ENCODE measurements at regions not wholly inside any gene's neighbourhood (a gene's known extent, or its start where the extent isn't known, plus 50 kb on each side); places are given as distances from the start of the nearest gene placed in this dataset.
"Not testable (repeated sequence)": the region's sequence is repeated elsewhere in the genome, so short reads cannot be mapped to it uniquely, and the experiment has no call there.

GRCh38 chr2:131633827-131634695, 106.4 kb downstream of the CCDC74A start:
- ATAC-seq; DNase-seq (ENCODE audit: missing footprints); intact Hi-C loops (cut with DNase I): not testable (repeated sequence)

DNA sequence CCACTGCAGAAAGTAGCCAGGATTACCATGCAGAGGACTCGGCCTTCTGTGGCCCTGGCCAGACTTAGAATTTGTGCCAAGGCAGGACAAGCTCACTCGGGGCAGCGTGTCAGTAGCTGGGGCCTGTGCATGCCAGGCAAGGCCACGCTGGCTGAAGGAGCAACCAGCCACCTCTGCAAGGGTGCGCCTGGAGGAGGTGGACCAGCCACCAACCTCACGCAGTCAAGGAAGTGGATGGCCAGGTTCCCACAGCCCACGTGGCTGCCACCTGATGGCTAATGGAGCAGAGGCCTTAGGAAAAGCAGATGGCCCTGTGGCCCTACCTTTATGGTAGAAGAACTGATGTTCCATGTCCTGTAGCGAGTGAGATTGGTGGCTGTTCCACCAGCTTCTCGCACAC, 107.9 kb downstream of the CCDC74A start:
- no peak for ATAC-seq
- no peak for DNase-seq (ENCODE audit: missing footprints)
- intact Hi-C loops (cut with DNase I): no loop called here

- intact Hi-C loops (cut with DNase I); ATAC-seq; DNase-seq (ENCODE audit: missing footprints): not testable (repeated sequence)
Observed at GRCh38 chr2:131636704-131637308, 109.1 kb downstream of the CCDC74A start.

DNA sequence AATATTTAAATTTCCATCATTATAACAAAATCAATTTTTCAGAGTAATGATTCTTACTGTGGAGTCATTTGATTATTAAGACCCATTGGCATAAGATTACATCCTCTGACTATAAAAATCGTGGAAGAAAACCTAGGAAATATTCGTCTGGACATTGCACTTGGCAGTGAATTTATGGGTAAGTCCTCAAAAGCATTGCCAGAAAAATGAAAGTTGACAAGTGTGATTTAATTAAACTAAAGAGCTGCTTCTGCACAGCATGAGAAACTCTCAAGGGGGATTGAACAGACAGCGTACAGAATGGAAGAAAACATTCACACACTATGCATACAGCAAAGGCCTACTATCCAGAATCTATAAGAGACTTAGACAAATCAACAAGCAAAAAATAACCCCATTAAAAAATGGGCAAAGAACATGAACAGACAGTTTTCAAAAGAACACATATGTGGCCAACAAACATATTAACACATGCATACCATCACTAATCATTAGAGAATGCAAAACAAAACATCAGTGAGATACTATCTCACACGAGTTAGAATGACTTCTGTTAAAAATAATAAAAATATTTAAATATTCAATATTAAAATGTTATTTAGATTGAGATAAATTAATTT, 111.4 kb downstream of the CCDC74A start:
- ATAC-seq; DNase-seq (ENCODE audit: missing footprints); intact Hi-C loops (cut with DNase I): not testable (repeated sequence)

DNA sequence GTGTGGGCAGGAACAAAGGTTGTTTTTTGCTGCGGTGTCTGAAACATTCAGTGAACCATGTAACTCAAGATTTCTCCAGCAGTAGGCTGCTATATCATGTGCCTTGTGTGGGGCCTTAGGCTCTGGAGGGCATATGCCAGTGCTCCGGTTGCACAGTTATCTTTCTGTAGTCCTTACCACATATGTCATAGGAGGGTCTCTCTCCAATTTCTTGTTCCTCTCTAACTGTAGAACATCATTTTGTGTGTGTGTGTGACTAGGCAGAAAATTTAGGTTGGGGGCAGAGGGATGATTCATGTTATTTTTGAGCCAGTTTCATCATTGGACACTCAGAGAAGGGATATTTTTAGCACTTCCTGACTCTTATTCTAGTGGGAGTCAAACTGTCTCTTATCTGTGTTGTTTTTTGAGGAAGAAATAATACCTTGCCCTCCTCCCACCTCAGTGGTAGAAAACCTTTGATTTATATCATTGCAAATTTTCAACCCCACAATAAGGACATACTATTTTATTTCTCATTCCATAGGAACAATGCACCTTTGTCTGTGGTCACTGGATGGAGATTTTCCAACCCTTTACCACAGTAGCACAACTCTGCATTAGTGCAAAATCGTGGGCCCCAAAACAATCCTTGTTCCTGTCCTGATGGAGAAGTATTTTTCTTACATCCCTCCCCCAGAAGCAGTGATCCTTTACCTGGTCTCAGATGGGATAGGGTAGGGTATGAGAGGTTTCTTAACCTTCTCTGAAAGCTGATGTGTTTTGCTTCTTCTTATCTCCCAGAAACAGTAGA, 113.9 kb downstream of the CCDC74A start:
- intact Hi-C loops (cut with DNase I): no loop called here
- no peak for ATAC-seq
- DNase-seq (ENCODE audit: missing footprints): no peak

DNA sequence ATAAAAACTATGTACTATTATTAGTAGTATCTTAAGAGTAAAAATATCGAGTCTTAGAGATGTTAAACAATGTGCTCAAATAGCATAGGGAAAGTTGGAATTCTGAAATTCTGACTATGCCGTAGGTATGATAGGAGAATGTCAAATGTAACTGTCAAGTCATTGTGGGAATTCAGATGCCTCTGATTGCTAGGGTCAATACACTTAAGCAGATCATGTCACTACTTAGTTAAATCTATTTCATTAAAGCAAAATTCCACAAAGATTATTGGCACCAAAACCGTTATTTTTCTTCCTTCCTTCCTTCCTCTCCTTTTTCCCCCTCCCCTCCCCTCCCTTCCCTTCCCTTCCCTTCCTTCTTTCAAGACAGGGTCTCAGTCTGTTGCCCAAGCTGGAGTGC, 115.5 kb downstream of the CCDC74A start:
- ATAC-seq; intact Hi-C loops (cut with DNase I); DNase-seq (ENCODE audit: missing footprints): not testable (repeated sequence)

GRCh38 chr2:131645177-131645765, 117.6 kb downstream of the CCDC74A start:
- DNase-seq (ENCODE audit: missing footprints) (no peak), ATAC-seq (no peak)
- intact Hi-C loops (cut with DNase I): no loop called here

GRCh38 chr2:131646220-131646619, 118.5 kb downstream of the CCDC74A start:
- intact Hi-C loops (cut with DNase I); ATAC-seq; DNase-seq (ENCODE audit: missing footprints): not testable (repeated sequence)

GRCh38 chr2:131646669-131647297, 119.1 kb downstream of the CCDC74A start:
- intact Hi-C loops (cut with DNase I): no loop called here
- ATAC-seq: no peak
- no peak for DNase-seq (ENCODE audit: missing footprints)

DNA sequence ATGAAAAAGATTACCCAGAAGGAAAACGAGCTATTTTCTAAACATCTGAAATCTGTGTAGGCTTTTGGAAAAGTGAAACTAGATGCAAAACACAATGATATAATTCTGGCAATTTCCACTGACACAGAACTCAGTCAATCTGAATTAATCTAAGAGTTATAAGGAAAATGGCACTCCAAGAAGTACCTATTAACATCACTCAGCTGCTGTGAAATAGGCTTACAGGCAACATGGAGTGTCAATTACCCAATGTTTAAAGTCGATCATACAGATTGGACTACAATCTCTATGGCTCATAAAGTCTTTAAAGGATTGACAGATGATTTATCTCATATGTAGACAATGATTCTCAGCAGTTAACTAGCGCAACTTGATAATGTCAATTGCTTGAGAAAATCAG, 120.9 kb downstream of the CCDC74A start:
- intact Hi-C loops (cut with DNase I); DNase-seq (ENCODE audit: missing footprints); ATAC-seq: not testable (repeated sequence)

DNA sequence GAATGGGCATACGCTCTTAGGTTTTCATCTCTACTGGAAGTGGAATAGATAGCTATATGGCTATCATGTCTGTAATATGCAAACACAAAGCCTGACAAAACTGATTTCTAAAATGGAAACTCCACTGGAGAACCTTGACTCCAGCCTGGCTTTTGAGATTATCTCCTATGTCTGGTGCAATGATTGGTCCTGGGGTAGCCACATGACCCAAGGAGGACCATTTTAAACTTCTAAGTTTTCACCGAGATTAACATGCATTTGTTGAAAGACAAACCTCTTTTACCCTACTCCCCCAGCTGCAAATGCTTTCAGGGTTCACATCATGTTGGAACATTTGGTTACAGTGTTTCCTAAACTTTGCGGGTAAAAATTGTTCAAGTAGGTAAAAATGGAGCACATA, 124.6 kb downstream of the CCDC74A start:
- ATAC-seq; intact Hi-C loops (cut with DNase I); DNase-seq (ENCODE audit: missing footprints): not testable (repeated sequence)

- intact Hi-C loops (cut with DNase I); ATAC-seq; DNase-seq (ENCODE audit: missing footprints): not testable (repeated sequence)
Observed at GRCh38 chr2:131654107-131654506, 126.4 kb downstream of the CCDC74A start.

DNA sequence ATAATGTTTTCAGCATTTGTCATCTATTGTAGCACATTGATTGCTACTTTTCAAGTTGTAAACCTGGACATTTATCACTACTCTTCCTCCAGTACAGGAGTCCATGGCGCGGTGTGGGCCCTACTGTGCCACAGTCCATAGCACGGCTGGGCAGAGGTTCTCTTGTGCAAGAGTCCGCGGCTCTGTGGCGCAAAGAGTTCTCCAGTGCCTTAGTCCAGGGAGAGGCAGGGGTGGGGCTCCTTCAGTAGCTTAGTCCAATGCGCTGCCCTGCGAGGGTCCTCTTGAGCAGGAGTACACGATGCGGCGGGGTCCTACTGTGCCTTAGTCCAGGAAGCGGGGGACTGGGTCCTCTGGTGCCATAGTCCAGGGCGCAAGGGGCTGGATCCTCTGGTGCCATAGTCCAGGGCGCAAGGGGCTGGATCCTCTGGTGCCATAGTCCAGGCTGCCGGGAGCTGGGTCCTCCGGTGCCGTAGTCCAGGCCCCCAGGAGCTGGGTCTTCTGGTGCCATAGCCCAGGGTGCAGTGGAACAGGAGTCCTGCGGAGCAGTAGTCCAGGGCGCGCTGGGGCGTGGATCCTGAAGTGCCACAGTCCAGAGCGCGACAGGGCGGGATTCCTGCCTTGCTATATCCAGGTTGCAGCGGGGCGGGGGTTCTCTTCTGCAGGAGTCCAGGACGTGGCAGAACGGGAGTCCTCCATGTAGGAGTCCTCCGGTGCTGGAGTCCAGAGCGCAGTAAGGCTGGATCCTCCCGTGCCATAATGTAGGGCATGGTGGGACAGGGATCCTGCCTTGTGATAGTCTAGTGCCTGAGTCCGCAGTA, 129.3 kb downstream of the CCDC74A start:
- intact Hi-C loops (cut with DNase I): no loop called here
- DNase-seq (ENCODE audit: missing footprints): no peak

DNA sequence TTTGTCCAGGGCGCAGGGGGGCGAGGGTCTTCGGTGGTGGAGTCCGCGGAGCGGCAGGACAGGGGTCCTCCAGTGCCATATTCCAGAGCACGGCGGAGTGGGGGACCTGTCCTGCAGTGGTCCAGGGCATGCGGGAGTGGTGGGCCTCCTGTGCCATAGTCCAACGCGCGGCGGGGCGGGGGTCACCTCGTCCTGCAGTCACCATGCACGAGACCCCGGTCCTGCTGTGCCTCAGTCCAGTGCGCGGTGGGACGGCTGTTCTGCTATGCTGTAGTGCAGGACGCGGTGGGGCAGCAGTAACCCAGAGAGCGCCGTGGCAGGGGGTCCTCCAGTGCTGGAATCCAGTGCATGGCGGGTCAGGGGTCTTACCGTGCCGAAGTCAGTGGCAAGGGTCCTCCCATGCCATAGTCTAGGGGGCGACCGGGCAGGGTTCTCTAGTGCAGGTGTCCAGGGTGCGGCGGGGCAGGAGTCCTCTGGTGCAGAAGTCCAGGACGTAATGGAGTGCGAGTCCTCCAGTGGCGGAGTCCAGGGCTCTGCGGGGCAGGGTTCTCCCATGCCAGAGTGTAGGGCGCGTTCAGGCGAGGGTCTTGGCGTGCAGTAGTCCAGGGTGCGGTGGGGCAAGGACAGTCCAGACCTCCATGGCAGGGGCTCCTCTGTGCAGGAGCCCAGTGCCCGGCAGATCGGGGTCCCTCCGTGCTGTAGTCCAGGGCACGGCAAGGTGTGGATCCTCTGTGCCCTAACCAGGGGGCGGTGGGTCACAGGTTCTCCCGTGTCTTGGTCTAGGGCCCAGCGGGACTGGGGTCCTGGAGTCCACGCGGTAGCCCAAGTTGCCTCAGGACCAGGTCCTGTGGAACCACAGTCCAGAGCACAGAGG, 130.4 kb downstream of the CCDC74A start:
- intact Hi-C loops (cut with DNase I): no loop called here
- DNase-seq (ENCODE audit: missing footprints) (no peak), ATAC-seq (no peak)

More for the DNA sequence above, 129.3 kb downstream of the CCDC74A start:
- no peak for ATAC-seq

GRCh38 chr2:131658769-131659131, 131.1 kb downstream of the CCDC74A start:
- intact Hi-C loops (cut with DNase I): no loop called here
- DNase-seq (ENCODE audit: missing footprints) (no peak), ATAC-seq (no peak)

DNA sequence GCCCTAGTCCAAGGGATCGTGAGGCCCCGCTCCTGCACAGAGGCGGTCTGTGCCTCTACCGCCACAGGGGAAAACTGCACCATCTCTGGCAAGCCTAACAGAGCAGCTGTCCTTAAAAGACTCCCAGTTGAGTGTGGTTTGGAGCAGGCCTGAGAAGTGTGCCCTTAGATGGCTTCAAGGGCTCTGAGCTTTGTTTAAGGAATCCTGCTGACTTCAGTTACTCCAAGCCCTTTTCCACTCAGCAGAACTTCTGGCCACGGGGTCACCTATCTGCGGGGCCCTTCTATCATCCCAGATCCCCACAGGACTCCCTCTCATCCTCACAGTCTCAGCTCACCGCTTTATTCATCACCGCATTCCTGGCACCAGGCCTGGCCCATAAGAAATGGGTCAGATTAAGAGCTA, 131.5 kb downstream of the CCDC74A start:
- no peak for ATAC-seq
- intact Hi-C loops (cut with DNase I): no loop called here
- DNase-seq (ENCODE audit: missing footprints): no peak

All from Right ventricle myocardium inferior (tissue), 1 donor.